Fibroblast of gingiva (primary cell): ENCODE measurements at regions not wholly inside any gene's neighbourhood (a gene's known extent, or its start where the extent isn't known, plus 50 kb on each side); places are given as distances from the start of the nearest gene placed in this dataset.
"Not testable (repeated sequence)": the region's sequence is repeated elsewhere in the genome, so short reads cannot be mapped to it uniquely, and the experiment has no call there.

Experiments used
- DNase-seq: peaks from one replicate; pipeline ENCODE4 v3.0.0-alpha.2; 2011; ENCODE audit warnings: low read depth

DNA sequence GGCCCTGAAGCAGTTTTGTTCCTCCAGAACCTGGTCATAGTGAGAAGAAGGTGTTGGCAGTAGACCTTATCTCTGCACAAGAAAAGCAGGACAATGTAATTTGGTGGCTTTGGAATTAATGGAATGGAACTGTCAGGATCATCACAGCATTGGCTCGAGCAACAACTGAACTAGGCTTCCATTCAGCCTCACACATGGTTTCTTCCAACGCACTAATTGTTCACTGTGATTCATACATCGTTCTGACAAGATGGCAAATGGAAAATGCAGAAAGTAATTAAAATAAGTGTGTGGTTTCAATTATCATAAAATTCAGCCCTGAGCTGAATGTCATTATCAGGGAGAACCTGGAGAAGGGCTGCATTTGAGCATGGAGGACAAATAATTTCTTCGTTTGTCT lies 80.6 kb downstream of the MFSD1 start:
- no peak for DNase-seq

- DNase-seq, result no peak
These were observed 94.9 kb downstream of the MFSD1 start for GRCh38 chr3:158896729-158897128.

DNA sequence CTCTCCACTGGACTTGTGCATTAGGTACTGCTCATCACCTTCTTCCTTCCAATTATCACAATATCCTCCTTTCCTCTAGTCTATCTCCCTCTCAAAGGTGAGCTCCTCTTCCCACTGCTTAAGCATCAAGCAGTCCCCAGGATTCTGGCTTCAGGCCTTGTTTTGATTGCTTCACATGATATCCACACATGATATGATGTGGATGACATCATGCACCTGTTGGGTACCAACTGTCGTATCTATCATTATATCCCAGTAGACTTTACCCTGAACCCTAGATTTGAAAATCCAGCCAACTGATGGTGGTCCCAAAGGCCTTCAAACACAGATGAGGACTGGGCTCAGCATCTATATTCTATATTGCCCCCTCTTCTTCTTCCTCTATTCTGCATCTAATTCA lies 104.9 kb downstream of the MFSD1 start:
- DNase-seq, result no peak

DNA sequence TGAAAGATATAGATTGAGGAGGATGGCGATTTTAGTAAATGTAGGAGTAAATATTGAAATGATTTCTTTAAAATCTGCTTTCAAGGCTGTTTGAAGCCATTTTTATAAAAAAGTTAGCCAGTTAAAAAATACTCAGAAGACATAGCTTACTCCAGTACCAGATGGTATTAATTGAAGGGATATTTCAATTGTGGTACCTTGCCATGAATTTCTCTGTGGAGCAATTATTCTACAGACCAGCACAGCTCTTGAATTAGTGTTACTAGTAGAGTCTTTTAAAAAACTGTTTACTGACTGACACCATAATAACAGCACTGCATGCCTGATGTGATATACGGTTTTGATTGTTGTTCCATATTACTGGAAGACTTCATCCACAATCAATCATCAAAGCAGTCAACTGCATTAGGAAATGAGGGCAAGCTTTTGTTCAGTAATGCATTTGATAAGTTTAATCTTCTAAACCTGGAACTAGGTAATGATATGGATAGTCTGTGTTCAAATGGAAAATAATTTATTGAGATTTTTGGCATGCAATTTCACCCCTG lies 106.4 kb downstream of the MFSD1 start:
- no peak for DNase-seq

DNA sequence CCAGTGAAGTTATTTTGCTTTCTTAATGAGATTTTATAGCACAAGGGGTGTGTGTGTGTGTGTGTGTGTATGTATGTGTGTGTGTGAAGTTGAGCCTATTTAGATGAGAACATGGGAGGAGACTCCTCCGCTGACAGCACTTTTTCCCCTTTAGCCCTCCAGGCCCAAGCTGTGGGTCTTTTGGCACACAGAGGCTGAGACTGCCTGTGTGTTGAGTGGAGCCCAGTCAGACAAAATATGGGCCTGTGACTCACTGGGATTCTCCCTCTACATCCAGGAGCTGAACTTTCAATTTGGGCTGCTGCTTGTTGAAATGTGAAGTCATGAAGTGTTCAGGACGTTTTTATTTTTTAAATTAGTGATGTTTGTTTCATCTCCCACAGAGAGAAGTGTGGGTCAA lies 108.0 kb downstream of the MFSD1 start:
- no peak for DNase-seq

GRCh38 chr3:158911586-158911985 lies 109.7 kb downstream of the MFSD1 start:
- DNase-seq, result no peak

DNA sequence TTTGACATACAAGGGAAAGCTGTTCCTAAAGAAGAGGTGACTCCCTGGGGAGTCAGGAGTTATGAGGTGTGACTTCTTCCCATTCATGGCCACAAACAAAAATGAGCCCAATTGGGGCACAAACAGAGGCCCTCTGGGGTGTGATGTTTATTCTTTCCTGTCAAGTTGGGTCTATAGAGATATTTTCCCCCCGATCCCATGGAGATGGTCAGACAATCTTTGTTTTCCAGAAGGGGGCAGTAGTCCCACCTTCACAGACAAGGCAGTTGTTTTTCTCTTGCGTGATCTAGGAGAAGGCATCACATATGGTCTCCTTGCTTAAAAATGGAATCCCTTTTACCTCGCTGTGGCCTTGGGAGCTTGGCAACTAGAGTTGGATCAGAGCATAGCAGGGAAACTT lies 110.3 kb downstream of the MFSD1 start:
- no peak for DNase-seq

DNA sequence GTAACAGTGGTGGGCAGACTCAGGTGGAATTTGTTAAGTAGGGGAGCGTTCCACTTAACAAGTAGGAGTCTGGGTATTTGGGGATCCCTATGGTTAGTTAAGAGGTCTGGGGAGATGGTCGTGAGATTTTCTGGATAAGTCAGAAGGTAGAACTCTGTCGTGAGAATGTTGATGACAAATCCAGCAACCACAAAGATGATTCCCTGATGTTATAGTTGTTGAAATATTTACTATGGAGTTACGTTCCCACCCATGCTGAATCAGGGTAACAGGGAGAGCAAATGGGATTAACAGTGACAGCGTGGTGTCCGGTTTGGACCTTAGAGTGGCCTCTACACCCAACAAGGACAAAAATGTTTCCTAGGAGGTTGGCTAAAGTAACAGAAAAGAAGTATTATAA lies 110.8 kb downstream of the MFSD1 start:
- no peak for DNase-seq

DNA sequence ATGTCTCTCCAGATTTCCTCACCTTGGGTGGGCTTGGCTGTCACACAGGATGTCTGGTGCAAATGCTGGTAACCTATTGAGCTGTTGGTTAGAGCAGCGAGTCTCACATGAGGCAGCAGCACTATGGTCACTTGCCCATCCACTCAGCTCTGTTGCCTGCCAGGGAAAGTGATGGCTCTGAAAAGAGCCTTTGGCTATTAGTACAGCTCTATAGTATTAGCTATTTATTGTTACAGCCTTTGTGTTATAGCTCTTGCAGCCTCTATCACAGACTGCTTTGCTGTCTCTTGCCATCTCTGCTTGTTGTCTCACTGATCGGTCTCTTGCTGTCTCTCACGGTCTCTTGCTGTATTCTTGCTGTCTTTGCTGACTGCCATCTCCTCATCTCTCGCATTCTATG lies 114.3 kb downstream of the MFSD1 start:
- DNase-seq, result no peak

DNA sequence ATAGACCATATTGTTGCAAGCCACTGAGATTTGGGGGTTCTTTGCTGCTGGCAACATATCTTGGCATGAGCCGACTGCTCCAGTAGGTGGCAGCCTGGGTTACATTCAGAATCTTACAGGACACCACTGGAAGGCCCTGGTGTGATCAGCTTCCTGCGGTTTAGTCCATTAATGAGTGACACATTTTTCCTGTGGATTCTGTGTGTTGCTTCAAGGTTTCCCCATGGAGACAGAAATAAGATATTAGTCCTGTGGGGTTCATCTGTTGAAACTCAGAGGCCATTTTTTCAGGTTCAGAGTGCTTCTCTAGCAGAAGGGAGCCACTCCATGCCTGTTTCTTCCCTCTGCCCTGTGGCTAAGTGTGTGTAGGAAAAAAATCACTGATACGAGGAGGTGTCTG lies 116.2 kb downstream of the MFSD1 start:
- DNase-seq, result peak; percentile 74

- no peak for DNase-seq
These were observed 116.6 kb downstream of the MFSD1 start for GRCh38 chr3:158918451-158918850.

DNA sequence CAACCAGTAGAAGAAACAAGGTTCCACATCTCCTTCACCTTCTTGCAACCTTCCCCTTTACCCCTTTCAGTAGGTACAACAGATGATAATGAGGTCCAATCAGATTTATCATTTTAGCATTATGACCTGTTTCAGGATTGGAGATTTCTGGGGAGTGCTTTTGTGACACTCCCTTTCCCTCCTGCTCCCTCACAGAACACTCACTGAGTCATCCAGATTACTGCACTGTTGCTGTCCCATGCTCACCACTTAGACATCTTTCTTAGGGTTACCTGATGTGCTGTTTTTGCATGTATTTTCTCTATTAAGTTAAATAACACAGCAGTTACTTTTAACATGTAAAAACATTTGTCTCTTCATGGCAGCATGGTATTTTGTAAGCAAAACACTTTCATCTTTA lies 118.5 kb downstream of the MFSD1 start:
- DNase-seq, result no peak

DNA sequence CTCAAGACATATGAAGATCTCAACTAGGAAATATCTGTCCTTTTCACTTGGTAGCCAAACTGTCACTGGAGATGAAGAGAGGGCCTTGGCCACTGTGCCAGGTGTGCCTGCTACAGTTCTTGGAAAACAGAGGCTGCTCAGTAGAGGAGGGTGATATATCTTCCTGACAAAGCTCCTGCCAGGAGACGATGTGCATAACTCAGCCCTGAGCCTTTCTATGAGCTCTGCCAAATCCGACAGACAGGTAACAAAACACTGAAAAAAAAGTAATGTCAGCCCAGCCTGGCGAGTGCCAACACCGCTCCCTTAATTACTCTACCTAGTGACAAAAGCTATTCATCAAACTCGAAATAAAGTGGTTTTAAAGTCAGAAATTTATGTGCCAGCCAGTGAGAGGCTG lies 123.2 kb downstream of the MFSD1 start:
- no peak for DNase-seq

- DNase-seq, result no peak
These were observed 124.1 kb downstream of the MFSD1 start for GRCh38 chr3:158925828-158926494.

- DNase-seq, result no peak
These were observed 134.0 kb downstream of the MFSD1 start for GRCh38 chr3:158935846-158936245.

GRCh38 chr3:158936530-158937113 lies 134.8 kb downstream of the MFSD1 start:
- no peak for DNase-seq

- DNase-seq, result no peak
These were observed 148.5 kb downstream of the MFSD1 start for GRCh38 chr3:158950178-158950901.

- peak; percentile 26 for DNase-seq
These were observed 151.3 kb downstream of the MFSD1 start for GRCh38 chr3:158953131-158953530.

DNA sequence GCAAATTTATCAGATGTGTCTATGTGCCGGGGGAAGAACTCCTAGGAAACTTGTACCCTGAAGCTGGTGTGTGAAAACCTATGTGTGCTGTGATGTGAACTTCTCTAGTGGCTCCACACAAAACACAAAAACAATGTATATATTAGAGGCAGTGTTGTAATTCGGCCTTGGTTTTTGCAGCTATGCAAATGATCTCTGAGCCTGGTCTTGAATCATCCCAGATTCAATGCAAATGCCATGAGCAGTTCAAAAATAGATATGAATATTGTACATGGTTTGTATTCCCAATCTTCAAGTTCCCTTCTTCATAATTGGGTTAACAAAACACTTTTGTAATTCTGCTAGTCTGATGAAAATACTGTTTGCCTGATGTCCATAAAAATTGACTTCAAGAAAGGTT lies 152.6 kb downstream of the MFSD1 start:
- DNase-seq, result no peak

DNA sequence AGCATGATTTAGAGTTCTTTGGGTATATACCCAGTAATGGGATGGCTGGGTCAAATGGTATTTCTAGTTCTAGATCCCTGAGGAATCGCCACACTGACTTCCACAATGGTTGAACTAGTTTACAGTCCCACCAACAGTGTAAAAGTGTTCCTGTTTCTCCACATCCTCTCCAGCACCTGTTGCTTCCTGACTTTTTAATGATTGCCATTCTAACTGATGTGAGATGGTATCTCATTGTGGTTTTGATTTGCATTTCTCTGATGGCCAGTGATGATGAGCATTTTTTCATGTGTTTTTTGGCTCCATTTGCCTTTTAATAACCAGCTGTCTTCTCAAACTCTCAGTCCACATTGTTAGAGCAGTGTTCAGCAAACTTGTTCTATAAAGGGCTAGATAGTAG lies 155.9 kb downstream of the MFSD1 start:
- DNase-seq, result not testable (repeated sequence)

GRCh38 chr3:158958873-158959272 lies 157.0 kb downstream of the MFSD1 start:
- DNase-seq, result no peak

DNA sequence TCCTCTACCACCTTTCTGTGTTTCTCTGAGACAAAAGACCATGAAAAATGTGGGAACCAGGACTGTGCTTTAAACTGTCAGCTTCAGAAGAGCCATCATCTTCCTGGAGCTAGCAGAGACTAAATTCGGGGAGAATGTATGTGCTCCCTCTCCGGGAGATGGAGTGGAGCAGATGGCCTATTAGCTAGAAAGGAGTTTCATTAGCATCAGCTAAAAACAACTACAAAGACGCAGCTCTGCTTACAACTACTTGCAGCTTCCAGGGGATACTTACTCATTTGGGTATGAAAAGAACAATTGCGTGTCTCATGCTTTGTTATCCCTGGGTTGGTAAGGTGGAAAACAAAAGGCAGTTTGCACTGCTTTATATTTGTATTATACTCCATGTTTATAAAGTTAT lies 159.6 kb downstream of the MFSD1 start:
- DNase-seq, result no peak

- DNase-seq, result no peak
These were observed 160.1 kb downstream of the MFSD1 start for GRCh38 chr3:158961911-158962310.
